HG02870 (cell line): ENCODE measurements at regions not wholly inside any gene's neighbourhood (a gene's known extent, or its start where the extent isn't known, plus 50 kb on each side); places are given as distances from the start of the nearest gene placed in this dataset.

Experiments used
- ATAC-seq: cut with Tn5 transposase; IDR thresholded peaks from one replicate; pipeline ENCODE4 v1.9.1; 2021; ENCODE audit warnings: mild to moderate bottlenecking, moderate library complexity; ENCODE audit not compliant: unreplicated experiment

GRCh38 chr18:39976771-39977170 is 1978.3 kb upstream of the PIK3C3 start:
- no peak for ATAC-seq

DNA sequence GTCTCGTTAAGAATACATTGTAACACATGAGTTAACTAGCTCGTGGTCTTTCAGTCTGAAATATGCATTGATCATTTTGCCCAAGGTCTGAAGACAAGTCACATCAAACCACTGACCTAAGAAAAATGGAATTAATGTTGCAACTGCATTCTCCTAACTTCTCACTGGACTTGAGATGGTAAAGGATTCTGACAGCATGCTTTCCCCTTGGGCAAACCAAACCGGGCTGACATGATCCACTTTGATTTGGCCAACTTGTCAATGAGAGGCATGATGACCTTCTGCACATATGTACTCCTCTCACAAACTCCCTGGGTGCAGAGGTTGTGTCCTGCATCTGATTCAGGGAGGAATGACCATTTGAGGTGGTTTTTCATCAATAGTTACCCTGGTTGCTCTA is 1982.5 kb upstream of the PIK3C3 start:
- ATAC-seq = no peak

DNA sequence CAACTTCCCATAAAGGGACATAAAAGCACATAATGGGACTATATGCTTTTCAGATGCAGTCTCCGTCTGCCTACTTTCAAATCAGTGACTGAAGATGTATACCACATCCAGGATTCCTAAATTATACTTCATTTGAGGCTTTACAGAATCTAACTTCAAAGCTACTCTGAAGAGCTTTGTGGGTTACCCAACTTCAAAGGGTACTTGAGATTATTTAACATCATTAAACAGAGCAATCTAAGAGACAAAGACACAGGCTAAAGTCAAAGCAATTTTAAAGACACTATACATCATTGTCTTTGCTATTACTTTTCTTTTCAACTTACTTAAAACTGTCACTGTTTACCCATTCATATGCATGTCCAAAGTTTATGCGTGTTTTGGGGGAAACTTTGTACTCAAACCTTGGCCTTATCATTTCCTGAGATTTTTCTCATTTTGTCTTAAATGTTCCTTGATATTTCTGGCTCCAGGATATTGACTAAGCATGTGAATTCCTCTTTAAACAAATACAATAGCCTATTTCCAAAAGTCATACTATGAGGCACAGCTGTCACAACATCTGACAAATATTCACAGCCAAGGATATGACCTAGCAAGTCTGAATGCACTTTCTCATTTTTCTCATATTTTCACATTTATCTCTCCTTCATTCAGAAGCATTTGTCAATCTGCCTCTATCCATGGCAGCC is 1985.1 kb upstream of the PIK3C3 start:
- no peak for ATAC-seq

DNA sequence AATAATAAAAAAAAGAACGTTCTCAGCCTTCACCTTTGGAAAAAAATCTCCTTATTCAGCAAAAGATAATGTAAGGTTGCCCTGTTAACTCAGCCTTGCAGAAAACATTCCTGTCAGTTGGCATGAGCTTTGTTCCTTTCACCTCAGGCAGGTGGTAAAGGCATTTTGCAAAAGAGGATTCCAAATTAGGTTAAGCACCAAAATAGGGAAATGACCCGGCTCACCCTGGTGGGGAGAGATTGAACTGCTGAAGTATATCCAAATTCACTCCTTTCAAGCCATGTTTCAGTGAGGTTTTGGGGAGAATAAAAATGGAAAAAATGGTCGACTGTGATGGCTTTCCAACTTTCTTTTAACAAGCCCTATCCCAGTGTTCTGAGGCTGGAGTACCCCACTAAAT is 1988.8 kb upstream of the PIK3C3 start:
- no peak for ATAC-seq

DNA sequence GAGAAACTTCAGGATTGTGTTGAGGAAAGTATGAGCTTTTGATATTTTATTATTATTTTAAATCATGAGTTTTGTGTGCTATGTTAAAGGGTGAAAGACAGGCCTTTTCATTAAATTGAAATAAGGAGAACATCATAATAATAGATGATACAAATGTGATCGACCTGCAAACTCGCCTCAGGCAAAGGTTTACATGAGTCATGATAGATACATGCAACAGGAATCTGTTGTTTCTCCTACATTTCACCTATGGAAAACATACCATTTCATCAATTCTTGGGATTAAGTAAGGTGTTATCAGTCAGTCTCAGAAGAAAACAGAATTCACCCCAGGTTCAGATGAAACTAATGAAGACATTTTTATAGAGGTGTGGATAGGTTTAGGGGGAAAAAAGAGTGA is 1992.5 kb upstream of the PIK3C3 start:
- ATAC-seq = no peak

- ATAC-seq = no peak
Measured at GRCh38 chr18:39960550-39960949, 1994.5 kb upstream of the PIK3C3 start.

DNA sequence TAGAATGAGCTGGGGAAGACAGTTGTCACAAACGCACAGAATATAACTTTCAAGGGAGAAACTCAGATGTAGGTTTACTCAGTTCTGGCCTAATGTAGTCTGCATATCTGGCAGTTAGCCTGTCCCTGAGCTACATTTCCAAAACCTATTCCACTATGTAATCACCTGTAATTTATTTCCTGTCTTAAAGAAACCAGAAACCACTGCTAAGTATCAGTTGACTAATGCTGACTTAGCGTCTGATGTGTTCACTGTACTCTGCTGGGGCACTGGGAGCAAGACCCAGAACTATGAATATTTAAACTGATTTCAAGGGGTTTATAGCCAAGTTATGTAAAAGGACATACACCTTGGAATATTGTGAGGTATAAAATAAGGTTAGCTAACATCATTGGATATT is 1995.2 kb upstream of the PIK3C3 start:
- ATAC-seq = no peak

GRCh38 chr18:39958876-39959275 is 1996.2 kb upstream of the PIK3C3 start:
- no peak for ATAC-seq

GRCh38 chr18:39952816-39953215 is 2002.2 kb upstream of the PIK3C3 start:
- ATAC-seq = no peak

- ATAC-seq = no peak
Measured at GRCh38 chr18:39951142-39951720, 2003.8 kb upstream of the PIK3C3 start.

- ATAC-seq = no peak
Measured at GRCh38 chr18:39946623-39947061, 2008.4 kb upstream of the PIK3C3 start.

DNA sequence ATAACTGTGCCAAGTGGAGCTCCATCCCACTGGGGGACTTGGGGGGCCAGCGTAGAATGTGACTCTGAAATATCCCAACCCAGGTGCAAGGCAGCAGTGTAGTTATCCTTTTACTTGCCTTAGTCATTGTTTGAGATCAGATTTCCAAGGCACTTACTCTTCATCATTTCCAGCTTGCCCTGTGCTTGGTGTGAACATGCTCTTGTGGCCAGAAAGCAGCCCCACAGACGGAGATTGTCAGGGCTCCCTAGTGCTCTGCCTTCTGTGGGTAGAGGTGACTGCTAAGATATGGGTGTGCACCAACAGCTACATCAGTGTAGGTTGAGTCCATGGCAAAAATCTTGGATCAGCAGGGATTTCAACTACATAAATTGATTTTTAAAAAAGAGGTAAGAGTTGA is 2010.0 kb upstream of the PIK3C3 start:
- ATAC-seq = no peak

- ATAC-seq = no peak
Measured at GRCh38 chr18:39942702-39943101, 2012.3 kb upstream of the PIK3C3 start.

- no peak for ATAC-seq
Measured at GRCh38 chr18:39938676-39939608, 2016.1 kb upstream of the PIK3C3 start.

DNA sequence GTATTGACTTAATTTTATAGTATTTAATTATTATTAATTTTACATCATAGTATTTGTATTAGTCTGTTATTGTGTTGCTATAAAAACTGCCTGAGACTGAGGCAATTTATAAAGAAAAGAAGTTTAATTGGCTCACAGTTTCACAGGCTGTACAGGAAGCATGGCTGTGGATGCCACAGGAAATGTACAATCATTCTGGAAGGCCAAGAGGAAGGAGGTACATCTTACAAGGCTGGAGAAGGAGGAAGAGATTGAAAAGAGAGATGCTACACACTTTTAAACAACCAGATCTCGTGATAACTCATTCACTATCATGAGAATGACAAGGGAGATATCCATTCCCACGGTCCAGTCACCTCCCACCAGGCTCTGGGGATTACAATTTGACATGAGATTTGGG is 2019.4 kb upstream of the PIK3C3 start:
- no peak for ATAC-seq

- no peak for ATAC-seq
Measured at GRCh38 chr18:39918847-39919246, 2036.2 kb upstream of the PIK3C3 start.

GRCh38 chr18:39913672-39914366 is 2041.2 kb upstream of the PIK3C3 start:
- ATAC-seq = no peak

DNA sequence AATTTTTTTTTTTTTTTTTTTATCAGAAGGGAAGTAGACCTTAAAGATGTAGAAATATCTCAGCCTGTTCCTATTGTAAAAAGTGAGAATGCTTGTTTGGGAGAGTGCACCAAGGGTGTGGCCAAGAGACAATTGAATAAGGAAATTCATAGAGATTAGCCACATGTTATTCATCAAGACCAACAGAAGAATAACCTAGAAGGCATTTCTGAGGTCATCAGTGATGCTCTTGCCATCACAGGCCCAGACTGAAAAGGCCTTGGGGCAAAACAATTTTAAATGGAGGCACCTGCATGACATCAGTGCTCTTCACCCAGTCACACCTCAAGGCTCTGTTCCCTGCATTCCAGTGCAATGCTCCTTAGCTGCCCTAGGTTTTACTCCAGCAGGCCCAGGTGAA is 2043.3 kb upstream of the PIK3C3 start:
- no peak for ATAC-seq

DNA sequence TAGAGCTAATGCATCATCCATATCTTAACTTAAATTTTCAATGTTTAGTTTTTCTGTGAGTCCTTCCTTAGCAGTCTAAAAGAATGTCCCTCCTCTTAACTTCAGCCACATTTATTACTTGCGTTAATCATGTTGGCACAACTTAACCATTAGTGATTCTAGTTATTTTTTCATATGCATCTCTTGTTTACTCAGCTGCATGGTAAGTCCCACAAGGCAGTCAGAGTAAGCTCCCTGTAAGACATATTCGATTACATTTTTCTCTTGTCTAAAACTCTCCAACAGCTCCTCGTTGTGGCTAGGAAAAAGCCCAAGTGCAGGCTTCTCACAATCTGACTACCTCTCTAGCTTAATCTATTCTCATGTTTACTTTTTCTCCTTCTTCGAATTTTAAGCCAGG is 2045.3 kb upstream of the PIK3C3 start:
- ATAC-seq = no peak

DNA sequence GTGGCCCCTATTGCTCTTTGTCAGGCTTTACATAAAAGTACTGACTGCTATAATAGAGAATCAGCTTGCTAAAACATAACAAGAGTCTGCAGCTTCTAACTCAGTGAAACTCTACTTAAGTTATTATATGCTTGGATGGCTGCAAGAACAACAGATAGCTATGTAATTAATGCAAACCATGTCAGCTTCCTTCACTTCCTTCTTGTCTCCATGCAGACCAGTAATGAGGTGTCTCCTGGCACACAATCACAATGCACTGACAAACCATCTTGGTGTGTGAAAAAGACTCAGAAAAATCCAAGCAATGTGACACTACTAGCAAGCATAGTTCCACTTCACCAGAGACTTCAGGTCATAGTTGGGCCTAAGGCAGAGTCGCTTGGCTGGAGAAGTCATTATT is 2068.9 kb upstream of the PIK3C3 start:
- ATAC-seq = no peak

DNA sequence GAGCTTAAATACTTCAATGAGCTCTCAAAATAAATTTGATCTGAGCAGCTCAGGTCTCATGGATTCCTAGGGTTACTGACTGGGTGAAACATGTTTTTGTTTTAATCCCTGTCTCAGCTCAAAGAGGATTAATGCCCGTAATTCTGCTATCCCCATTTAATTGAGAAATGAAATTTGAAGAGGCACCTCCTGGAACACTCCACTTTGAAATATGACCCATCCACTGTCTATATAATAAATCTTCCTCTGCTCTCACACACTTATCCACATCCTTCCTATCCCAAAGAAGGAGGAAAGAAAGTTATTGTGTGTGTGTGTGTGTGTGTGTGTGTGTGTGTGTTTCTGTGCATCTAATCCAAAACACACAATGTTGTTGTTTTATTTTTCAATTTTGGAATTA is 2082.4 kb upstream of the PIK3C3 start:
- no peak for ATAC-seq
